Activated naive CD8-positive, alpha-beta T cell treated with anti-CD3 and anti-CD28 coated beads, Interleukin-2, amount 10 ng/mL, durations not matched to agents 7 days and 5 days (primary cell): ENCODE measurements at regions not wholly inside any gene's neighbourhood (a gene's known extent, or its start where the extent isn't known, plus 50 kb on each side); places are given as distances from the start of the nearest gene placed in this dataset.

Experiments used
- ATAC-seq: fragments of 150-1000 bp; cut with Tn5 transposase; one replicate; pipeline ENCODE4 v1.10.0; 2021; ENCODE audit warnings: low read depth, moderate library complexity
- POLR2A ChIA-PET: fragments of 350-600 bp; sonication (Branson Sonifier 250); formaldehyde crosslinking; loops from one replicate; lab custom pipeline; 2021; ENCODE audit warnings: antibody characterized with exemption; lab: Charles Lee
- DNase-seq: peaks from one replicate; pipeline ENCODE4 v3.0.0; 2021
- H3K27ac Mint-ChIP-seq: one replicate; pipeline ENCODE4 v1.8.0; 2022; ENCODE audit warnings: mild to moderate bottlenecking, mixed read lengths
- H3K27me3 Mint-ChIP-seq: one replicate; pipeline ENCODE4 v1.8.0; 2022; ENCODE audit warnings: mild to moderate bottlenecking, moderate library complexity, mixed read lengths
- H3K36me3 Mint-ChIP-seq: one replicate; pipeline ENCODE4 v1.8.0; 2021; ENCODE audit warnings: mild to moderate bottlenecking, mixed read lengths
- H3K4me1 Mint-ChIP-seq: one replicate; pipeline ENCODE4 v1.8.0; 2021; ENCODE audit warnings: mixed read lengths
- H3K4me3 Mint-ChIP-seq: one replicate; pipeline ENCODE4 v1.8.0; 2022; ENCODE audit warnings: mild to moderate bottlenecking, moderate library complexity, mixed read lengths
- H3K9me3 Mint-ChIP-seq: one replicate; pipeline ENCODE4 v1.8.0; 2021; ENCODE audit warnings: mixed read lengths

- H3K9me3 Mint-ChIP-seq: no peaks in the 10 kb centered on the region
- POLR2A ChIA-PET: no interaction called here
- DNase-seq: no peak
- no peak overlapping the region for H3K27ac Mint-ChIP-seq
- no peaks in the 10 kb centered on the region for H3K4me1 Mint-ChIP-seq
- no peak overlapping the region for H3K4me3 Mint-ChIP-seq
- ATAC-seq: no peak
- no peaks in the 10 kb centered on the region for H3K36me3 Mint-ChIP-seq
- peaks cover 18% of the 10 kb centered on the region for H3K27me3 Mint-ChIP-seq
Measured at GRCh38 chr2:215775106-215775505, 238.2 kb downstream of the MREG start.

- Mint-ChIP-seq H3K4me3 (no peak overlapping the region), H3K36me3 (no peaks in the 10 kb centered on the region), H3K4me1 (no peaks in the 10 kb centered on the region), H3K27me3 (peaks cover 12% of the 10 kb centered on the region), H3K27ac (no peak overlapping the region), H3K9me3 (no peaks in the 10 kb centered on the region)
- DNase-seq (no peak), ATAC-seq (no peak)
- POLR2A ChIA-PET: no interaction called here
Measured at GRCh38 chr2:215773728-215774127, 239.6 kb downstream of the MREG start.

- DNase-seq (no peak), ATAC-seq (no peak)
- no peaks in the 10 kb centered on the region for H3K9me3 Mint-ChIP-seq
- H3K36me3 Mint-ChIP-seq: no peaks in the 10 kb centered on the region
- peaks cover 12% of the 10 kb centered on the region for H3K27me3 Mint-ChIP-seq
- no peak overlapping the region for H3K4me3 Mint-ChIP-seq
- no peak overlapping the region for H3K27ac Mint-ChIP-seq
- no peaks in the 10 kb centered on the region for H3K4me1 Mint-ChIP-seq
- POLR2A ChIA-PET: no interaction called here
Measured at GRCh38 chr2:215772634-215773563, 240.5 kb downstream of the MREG start.

- no peak overlapping the region for H3K4me3 Mint-ChIP-seq
- no peak for DNase-seq
- no peaks in the 10 kb centered on the region for H3K4me1 Mint-ChIP-seq
- H3K27me3 Mint-ChIP-seq: peaks cover 14% of the 10 kb centered on the region
- no peaks in the 10 kb centered on the region for H3K36me3 Mint-ChIP-seq
- no peak overlapping the region for H3K27ac Mint-ChIP-seq
- POLR2A ChIA-PET: no interaction called here
- no peaks in the 10 kb centered on the region for H3K9me3 Mint-ChIP-seq
- no peak for ATAC-seq
Measured at GRCh38 chr2:215772003-215772402, 241.3 kb downstream of the MREG start.

GRCh38 chr2:215771241-215771640 lies 242.1 kb downstream of the MREG start:
- no peaks in the 10 kb centered on the region for H3K9me3 Mint-ChIP-seq
- H3K4me1 Mint-ChIP-seq: no peaks in the 10 kb centered on the region
- no peak overlapping the region for H3K4me3 Mint-ChIP-seq
- peaks cover 14% of the 10 kb centered on the region for H3K27me3 Mint-ChIP-seq
- no peak for DNase-seq
- no peaks in the 10 kb centered on the region for H3K36me3 Mint-ChIP-seq
- no peak for ATAC-seq
- POLR2A ChIA-PET: no interaction called here
- H3K27ac Mint-ChIP-seq: no peak overlapping the region

GRCh38 chr2:215770668-215771067 lies 242.7 kb downstream of the MREG start:
- Mint-ChIP-seq H3K4me3 (no peak overlapping the region), H3K9me3 (no peaks in the 10 kb centered on the region), H3K27ac (no peak overlapping the region), H3K4me1 (no peaks in the 10 kb centered on the region), H3K36me3 (no peaks in the 10 kb centered on the region), H3K27me3 (peaks cover 12% of the 10 kb centered on the region)
- POLR2A ChIA-PET: no interaction called here
- no peak for DNase-seq
- ATAC-seq: no peak

GRCh38 chr2:215769246-215769645 lies 244.1 kb downstream of the MREG start:
- H3K27me3 Mint-ChIP-seq: peaks cover 7% of the 10 kb centered on the region
- H3K9me3 Mint-ChIP-seq: no peaks in the 10 kb centered on the region
- no peak for ATAC-seq
- DNase-seq: no peak
- no peaks in the 10 kb centered on the region for H3K36me3 Mint-ChIP-seq
- POLR2A ChIA-PET: no interaction called here
- no peak overlapping the region for H3K27ac Mint-ChIP-seq
- H3K4me3 Mint-ChIP-seq: no peak overlapping the region
- H3K4me1 Mint-ChIP-seq: no peaks in the 10 kb centered on the region

- POLR2A ChIA-PET: no interaction called here
- no peak for ATAC-seq
- peaks cover 7% of the 10 kb centered on the region for H3K27me3 Mint-ChIP-seq
Measured at GRCh38 chr2:215767625-215768024, 245.7 kb downstream of the MREG start.

GRCh38 chr2:215765729-215766360 lies 247.5 kb downstream of the MREG start:
- H3K36me3 Mint-ChIP-seq: no peaks in the 10 kb centered on the region
- peaks cover 1% of the 10 kb centered on the region for H3K9me3 Mint-ChIP-seq
- peaks cover 7% of the 10 kb centered on the region for H3K27me3 Mint-ChIP-seq
- ATAC-seq: no peak
- no peak for DNase-seq
- H3K4me1 Mint-ChIP-seq: no peaks in the 10 kb centered on the region
- no peak overlapping the region for H3K4me3 Mint-ChIP-seq
- POLR2A ChIA-PET: no interaction called here
- no peak overlapping the region for H3K27ac Mint-ChIP-seq

More at GRCh38 chr2:215767625-215768024, 245.7 kb downstream of the MREG start:
- no peak for DNase-seq
- no peak overlapping the region for H3K27ac Mint-ChIP-seq
- peaks cover 1% of the 10 kb centered on the region for H3K9me3 Mint-ChIP-seq
- no peaks in the 10 kb centered on the region for H3K36me3 Mint-ChIP-seq
- H3K4me3 Mint-ChIP-seq: no peak overlapping the region
- no peaks in the 10 kb centered on the region for H3K4me1 Mint-ChIP-seq

GRCh38 chr2:215764441-215765048 lies 248.8 kb downstream of the MREG start:
- POLR2A ChIA-PET: no interaction called here
- peaks cover 1% of the 10 kb centered on the region for H3K9me3 Mint-ChIP-seq
- no peaks in the 10 kb centered on the region for H3K4me1 Mint-ChIP-seq
- H3K4me3 Mint-ChIP-seq: no peak overlapping the region
- no peak overlapping the region for H3K27ac Mint-ChIP-seq
- H3K27me3 Mint-ChIP-seq: peaks cover 7% of the 10 kb centered on the region
- ATAC-seq: no peak
- no peak for DNase-seq
- no peaks in the 10 kb centered on the region for H3K36me3 Mint-ChIP-seq

- H3K9me3 Mint-ChIP-seq: peaks cover 1% of the 10 kb centered on the region
- ATAC-seq (no peak), DNase-seq (no peak)
- no peaks in the 10 kb centered on the region for H3K4me1 Mint-ChIP-seq
- no peak overlapping the region for H3K4me3 Mint-ChIP-seq
- H3K27ac Mint-ChIP-seq: no peak overlapping the region
- POLR2A ChIA-PET: no interaction called here
- H3K27me3 Mint-ChIP-seq: peaks cover 6% of the 10 kb centered on the region
- H3K36me3 Mint-ChIP-seq: no peaks in the 10 kb centered on the region
Measured at GRCh38 chr2:215760557-215760956, 252.8 kb downstream of the MREG start.

GRCh38 chr2:215760091-215760490 lies 253.3 kb downstream of the MREG start:
- POLR2A ChIA-PET: no interaction called here
- no peak for ATAC-seq
- no peak for DNase-seq
- Mint-ChIP-seq H3K4me1 (no peaks in the 10 kb centered on the region), H3K27ac (no peak overlapping the region), H3K9me3 (peaks cover 1% of the 10 kb centered on the region), H3K4me3 (no peak overlapping the region), H3K36me3 (no peaks in the 10 kb centered on the region), H3K27me3 (peaks cover 10% of the 10 kb centered on the region)

GRCh38 chr2:215758691-215759090 lies 254.7 kb downstream of the MREG start:
- Mint-ChIP-seq H3K4me1 (no peaks in the 10 kb centered on the region), H3K36me3 (no peaks in the 10 kb centered on the region), H3K27me3 (peaks cover 12% of the 10 kb centered on the region), H3K27ac (no peak overlapping the region), H3K9me3 (peaks cover 1% of the 10 kb centered on the region), H3K4me3 (no peak overlapping the region)
- ATAC-seq (no peak), DNase-seq (no peak)
- POLR2A ChIA-PET: no interaction called here

- H3K27me3 Mint-ChIP-seq: peaks cover 18% of the 10 kb centered on the region
- DNase-seq (no peak), ATAC-seq (no peak)
- no peaks in the 10 kb centered on the region for H3K36me3 Mint-ChIP-seq
- H3K4me3 Mint-ChIP-seq: no peak overlapping the region
- H3K27ac Mint-ChIP-seq: no peak overlapping the region
- no peaks in the 10 kb centered on the region for H3K9me3 Mint-ChIP-seq
- POLR2A ChIA-PET: no interaction called here
- H3K4me1 Mint-ChIP-seq: no peaks in the 10 kb centered on the region
Measured at GRCh38 chr2:215756346-215756730, 257.0 kb downstream of the MREG start.
